ENCODE measurements at regions not wholly inside any gene's neighbourhood (a gene's known extent, or its start where the extent isn't known, plus 50 kb on each side); places are given as distances from the start of the nearest gene placed in this dataset.

- TF ChIP-seq, protein P1, sequence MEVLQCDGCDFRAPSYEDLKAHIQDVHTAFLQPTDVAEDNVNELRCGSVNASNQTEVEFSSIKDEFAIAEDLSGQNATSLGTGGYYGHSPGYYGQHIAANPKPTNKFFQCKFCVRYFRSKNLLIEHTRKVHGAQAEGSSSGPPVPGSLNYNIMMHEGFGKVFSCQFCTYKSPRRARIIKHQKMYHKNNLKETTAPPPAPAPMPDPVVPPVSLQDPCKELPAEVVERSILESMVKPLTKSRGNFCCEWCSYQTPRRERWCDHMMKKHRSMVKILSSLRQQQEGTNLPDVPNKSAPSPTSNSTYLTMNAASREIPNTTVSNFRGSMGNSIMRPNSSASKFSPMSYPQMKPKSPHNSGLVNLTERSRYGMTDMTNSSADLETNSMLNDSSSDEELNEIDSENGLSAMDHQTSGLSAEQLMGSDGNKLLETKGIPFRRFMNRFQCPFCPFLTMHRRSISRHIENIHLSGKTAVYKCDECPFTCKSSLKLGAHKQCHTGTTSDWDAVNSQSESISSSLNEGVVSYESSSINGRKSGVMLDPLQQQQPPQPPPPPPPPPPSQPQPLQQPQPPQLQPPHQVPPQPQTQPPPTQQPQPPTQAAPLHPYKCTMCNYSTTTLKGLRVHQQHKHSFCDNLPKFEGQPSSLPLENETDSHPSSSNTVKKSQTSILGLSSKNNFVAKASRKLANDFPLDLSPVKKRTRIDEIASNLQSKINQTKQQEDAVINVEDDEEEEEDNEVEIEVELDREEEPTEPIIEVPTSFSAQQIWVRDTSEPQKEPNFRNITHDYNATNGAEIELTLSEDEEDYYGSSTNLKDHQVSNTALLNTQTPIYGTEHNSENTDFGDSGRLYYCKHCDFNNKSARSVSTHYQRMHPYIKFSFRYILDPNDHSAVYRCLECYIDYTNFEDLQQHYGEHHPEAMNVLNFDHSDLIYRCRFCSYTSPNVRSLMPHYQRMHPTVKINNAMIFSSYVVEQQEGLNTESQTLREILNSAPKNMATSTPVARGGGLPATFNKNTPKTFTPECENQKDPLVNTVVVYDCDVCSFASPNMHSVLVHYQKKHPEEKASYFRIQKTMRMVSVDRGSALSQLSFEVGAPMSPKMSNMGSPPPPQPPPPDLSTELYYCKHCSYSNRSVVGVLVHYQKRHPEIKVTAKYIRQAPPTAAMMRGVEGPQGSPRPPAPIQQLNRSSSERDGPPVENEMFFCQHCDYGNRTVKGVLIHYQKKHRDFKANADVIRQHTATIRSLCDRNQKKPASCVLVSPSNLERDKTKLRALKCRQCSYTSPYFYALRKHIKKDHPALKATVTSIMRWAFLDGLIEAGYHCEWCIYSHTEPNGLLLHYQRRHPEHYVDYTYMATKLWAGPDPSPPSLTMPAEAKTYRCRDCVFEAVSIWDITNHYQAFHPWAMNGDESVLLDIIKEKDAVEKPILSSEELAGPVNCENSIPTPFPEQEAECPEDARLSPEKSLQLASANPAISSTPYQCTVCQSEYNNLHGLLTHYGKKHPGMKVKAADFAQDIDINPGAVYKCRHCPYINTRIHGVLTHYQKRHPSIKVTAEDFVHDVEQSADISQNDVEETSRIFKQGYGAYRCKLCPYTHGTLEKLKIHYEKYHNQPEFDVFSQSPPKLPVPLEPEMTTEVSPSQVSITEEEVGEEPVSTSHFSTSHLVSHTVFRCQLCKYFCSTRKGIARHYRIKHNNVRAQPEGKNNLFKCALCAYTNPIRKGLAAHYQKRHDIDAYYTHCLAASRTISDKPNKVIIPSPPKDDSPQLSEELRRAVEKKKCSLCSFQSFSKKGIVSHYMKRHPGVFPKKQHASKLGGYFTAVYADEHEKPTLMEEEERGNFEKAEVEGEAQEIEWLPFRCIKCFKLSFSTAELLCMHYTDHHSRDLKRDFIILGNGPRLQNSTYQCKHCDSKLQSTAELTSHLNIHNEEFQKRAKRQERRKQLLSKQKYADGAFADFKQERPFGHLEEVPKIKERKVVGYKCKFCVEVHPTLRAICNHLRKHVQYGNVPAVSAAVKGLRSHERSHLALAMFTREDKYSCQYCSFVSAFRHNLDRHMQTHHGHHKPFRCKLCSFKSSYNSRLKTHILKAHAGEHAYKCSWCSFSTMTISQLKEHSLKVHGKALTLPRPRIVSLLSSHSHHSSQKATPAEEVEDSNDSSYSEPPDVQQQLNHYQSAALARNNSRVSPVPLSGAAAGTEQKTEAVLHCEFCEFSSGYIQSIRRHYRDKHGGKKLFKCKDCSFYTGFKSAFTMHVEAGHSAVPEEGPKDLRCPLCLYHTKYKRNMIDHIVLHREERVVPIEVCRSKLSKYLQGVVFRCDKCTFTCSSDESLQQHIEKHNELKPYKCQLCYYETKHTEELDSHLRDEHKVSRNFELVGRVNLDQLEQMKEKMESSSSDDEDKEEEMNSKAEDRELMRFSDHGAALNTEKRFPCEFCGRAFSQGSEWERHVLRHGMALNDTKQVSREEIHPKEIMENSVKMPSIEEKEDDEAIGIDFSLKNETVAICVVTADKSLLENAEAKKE (CRISPR knock-in tag; IDR thresholded peaks at IDR 0.05), result no peak
- no peak for TF ChIP-seq STAT1 (IDR thresholded peaks at IDR 0.05; ENCODE audit: unreplicated experiment)
- no peak for TF ChIP-seq NANOG (IDR thresholded peaks at IDR 0.05; ENCODE audit: borderline replicate concordance)
- TF ChIP-seq, protein P2, sequence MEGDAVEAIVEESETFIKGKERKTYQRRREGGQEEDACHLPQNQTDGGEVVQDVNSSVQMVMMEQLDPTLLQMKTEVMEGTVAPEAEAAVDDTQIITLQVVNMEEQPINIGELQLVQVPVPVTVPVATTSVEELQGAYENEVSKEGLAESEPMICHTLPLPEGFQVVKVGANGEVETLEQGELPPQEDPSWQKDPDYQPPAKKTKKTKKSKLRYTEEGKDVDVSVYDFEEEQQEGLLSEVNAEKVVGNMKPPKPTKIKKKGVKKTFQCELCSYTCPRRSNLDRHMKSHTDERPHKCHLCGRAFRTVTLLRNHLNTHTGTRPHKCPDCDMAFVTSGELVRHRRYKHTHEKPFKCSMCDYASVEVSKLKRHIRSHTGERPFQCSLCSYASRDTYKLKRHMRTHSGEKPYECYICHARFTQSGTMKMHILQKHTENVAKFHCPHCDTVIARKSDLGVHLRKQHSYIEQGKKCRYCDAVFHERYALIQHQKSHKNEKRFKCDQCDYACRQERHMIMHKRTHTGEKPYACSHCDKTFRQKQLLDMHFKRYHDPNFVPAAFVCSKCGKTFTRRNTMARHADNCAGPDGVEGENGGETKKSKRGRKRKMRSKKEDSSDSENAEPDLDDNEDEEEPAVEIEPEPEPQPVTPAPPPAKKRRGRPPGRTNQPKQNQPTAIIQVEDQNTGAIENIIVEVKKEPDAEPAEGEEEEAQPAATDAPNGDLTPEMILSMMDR (conservative IDR thresholded peaks at IDR 0.05; ENCODE audit: low read depth in 2 of 2), result no peak
- TF ChIP-seq ZNF331 (CRISPR knock-in tag; IDR thresholded peaks at IDR 0.05; ENCODE audit: low read depth), result no peak
- TF ChIP-seq, protein P3, sequence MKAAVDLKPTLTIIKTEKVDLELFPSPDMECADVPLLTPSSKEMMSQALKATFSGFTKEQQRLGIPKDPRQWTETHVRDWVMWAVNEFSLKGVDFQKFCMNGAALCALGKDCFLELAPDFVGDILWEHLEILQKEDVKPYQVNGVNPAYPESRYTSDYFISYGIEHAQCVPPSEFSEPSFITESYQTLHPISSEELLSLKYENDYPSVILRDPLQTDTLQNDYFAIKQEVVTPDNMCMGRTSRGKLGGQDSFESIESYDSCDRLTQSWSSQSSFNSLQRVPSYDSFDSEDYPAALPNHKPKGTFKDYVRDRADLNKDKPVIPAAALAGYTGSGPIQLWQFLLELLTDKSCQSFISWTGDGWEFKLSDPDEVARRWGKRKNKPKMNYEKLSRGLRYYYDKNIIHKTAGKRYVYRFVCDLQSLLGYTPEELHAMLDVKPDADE (IDR thresholded peaks at IDR 0.05), result no peak
These were observed 131.5 kb upstream of the PRMT8 start (continued) for GRCh38 chr12:3359478-3359877.

DNA sequence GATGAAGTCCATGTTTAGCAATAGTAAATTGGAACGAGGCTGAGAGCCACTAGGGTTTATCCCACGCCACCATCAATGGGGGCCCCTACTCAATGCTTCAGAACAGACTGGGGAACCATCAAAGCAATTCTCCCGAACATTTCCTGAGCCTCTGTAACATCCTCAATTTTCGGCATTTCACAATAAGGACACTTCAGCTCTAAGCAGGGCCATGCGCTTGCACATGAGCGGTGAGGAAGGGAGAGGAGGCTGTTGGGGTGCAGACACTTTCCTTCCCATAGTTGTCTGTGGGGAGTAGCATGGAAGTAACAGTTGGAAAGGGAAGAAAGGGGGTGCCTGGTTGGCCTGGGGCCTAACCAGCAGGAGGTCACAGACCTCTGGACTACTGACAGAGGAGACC, 129.9 kb upstream of the PRMT8 start:
- H3K4me2 ChIP-seq, result no peak overlapping the region
- Mint-ChIP-seq H3K27ac (no peak overlapping the region), H3K4me1 (peaks cover 17% of the 10 kb centered on the region), H3K9me3 (peaks cover 3% of the 10 kb centered on the region; the same call in 1 of the 3 replicates), H3K4me3 (no peak overlapping the region), H3K36me3 (ENCODE audit: low read depth) (no peaks in the 10 kb centered on the region), H3K27me3 (ENCODE audit: insufficient read depth, low read depth, poor library complexity) (peaks cover 27% of the 10 kb centered on the region)
- no peaks in the 10 kb centered on the region; the same call in 1 of the 2 replicates for H4K20me1 ChIP-seq (replicated peaks; ENCODE audit: insufficient read depth)
- no peak overlapping the region for H2AFZ ChIP-seq
- TF ChIP-seq, protein P3 (IDR thresholded peaks at IDR 0.05), result no peak
- TF ChIP-seq ZNF331 (CRISPR knock-in tag; IDR thresholded peaks at IDR 0.05; ENCODE audit: low read depth) (no peak), POLR2AphosphoS5 (IDR thresholded peaks at IDR 0.05; ENCODE audit: low read depth) (no peak)
- TF ChIP-seq, protein P2 (conservative IDR thresholded peaks at IDR 0.05; ENCODE audit: low read depth in 2 of 2), result no peak
- DNase-seq (ENCODE audit: low spot score), result no peak
- H3K4me1 ChIP-seq (ENCODE audit: insufficient read depth), result peaks cover 10% of the 10 kb centered on the region; the same call in 1 of the 2 replicates
- H3K79me2 ChIP-seq (replicated peaks; ENCODE audit: insufficient read depth), result no peaks in the 10 kb centered on the region
- H3K4me3 ChIP-seq, result no peak overlapping the region
- H3K27ac ChIP-seq (ENCODE audit: low read depth), result no peak overlapping the region
- peaks cover 16% of the 10 kb centered on the region for H3K27me3 ChIP-seq (ENCODE audit: insufficient read depth)
- H3F3A ChIP-seq (replicated peaks; ENCODE audit: low read depth), result no peaks in the 10 kb centered on the region
- no peak for ATAC-seq
- H3K9me2 ChIP-seq (ENCODE audit: insufficient read depth), result no peaks in the 10 kb centered on the region
- no peaks in the 10 kb centered on the region for H3K36me3 ChIP-seq (ENCODE audit: insufficient read depth)

Measured in GM23338 (cell line).